LoVo (cell line): ENCODE measurements at regions not wholly inside any gene's neighbourhood (a gene's known extent, or its start where the extent isn't known, plus 50 kb on each side); places are given as distances from the start of the nearest gene placed in this dataset.
"Not testable (repeated sequence)": the region's sequence is repeated elsewhere in the genome, so short reads cannot be mapped to it uniquely, and the experiment has no call there.

ENCODE experiments used
- DNase-seq: peaks from one replicate; pipeline ENCODE4 v3.0.0-alpha.2; 2016; ENCODE audit warnings: low spot score

DNA sequence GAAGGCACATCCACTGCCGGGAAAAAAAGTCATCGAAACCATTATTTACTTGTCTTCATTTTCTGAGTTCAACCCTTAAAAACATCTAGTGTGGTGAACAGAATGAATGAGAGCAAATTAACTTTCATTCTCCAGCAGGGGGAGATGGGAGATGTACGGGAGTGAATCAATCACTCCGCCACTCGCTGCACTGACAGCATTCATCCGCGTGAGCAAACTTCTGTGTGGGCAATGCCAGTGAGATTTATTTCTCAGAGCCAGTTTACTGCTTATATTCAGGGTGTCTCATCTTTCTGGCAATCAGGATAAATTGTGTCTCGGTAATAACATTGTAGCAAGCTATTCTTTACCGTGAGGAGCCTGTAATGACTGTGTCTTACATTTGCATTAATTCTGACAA, 463.6 kb upstream of the MIS18BP1 start:
- no peak for DNase-seq

DNA sequence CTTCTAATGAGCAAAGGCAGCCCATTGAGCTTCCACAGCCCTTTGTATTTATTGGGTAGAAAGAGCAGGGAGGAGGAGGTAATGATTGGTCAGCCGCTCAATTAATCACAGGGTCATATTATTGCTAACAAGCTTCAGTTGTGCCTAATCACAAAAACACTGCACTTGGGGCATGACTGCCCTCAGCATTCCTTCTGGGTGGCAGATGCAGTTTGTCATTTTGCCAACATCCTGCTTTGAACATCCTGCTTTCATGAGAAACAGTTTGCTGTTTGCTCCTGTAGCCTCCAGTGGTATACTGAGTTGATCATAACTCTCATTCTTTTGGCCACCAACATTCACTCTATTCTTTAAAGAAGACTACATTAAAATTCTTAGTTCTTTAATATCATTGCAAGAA, 462.9 kb upstream of the MIS18BP1 start:
- DNase-seq, result no peak

DNA sequence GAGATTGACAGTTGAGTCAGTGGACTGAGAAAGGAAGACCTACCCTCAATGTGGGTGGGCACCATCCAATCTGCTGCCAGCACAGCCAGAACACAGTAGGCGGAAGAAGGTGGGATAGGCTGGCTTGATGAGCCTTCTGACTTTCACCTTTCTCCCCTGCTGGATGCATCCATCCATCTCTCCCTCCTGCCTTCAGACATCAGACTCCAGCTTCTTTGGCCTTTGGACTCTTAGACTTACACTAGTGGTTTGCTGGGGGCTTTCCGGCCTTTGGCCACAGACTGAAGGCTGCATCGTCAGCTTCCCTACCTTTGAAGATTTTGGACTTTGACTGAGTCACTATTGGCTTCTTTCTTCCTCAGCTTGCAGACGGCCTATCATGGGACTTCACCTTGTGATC, 456.5 kb upstream of the MIS18BP1 start:
- no peak for DNase-seq

DNA sequence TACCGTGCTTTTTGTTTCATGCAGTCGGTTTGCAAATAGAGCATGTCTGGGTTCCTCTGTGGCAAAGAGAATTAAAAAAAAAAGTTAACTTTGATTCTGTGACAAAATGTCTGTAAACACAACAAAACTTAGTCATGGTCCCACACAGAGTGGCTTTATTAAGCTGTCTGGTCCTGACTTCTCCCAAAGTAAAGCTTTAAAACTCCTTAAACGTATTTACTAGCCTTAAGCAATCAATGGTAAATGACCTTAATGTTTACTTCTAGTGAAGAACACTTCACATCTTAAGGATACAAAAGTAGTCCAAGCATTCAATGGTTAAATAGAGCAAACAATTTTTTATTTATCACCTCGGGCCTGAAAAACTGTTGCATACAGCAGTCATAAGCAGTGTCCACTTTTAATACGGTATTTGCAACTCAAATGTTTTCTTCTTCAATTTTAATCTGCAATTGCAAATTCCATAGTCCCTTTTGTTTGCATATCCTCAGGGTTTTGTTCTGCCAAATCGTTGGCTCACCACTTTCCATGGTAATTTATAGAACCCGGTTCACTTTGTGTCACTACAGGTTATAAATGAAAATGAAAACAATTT, 453.0 kb upstream of the MIS18BP1 start:
- DNase-seq, result no peak

DNA sequence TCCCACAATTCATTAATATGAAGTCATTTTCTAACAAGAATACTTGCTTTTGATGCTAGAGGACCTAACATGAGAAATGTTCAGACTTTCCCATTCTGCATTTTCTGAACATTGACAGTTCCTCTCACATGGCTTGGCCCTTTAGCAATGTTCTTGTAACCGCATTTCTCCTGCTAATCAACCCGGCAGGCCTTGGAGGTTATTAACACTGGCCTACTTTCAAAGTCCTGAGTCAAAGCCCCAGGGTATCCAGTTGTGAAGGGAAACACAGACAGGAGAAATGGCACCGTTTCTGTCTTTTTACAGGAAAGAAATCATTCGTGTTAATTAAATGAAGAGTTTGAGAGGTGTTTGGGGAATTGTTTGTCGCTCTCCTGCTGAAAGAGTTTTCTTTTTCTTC, 446.5 kb upstream of the MIS18BP1 start:
- DNase-seq, result no peak

DNA sequence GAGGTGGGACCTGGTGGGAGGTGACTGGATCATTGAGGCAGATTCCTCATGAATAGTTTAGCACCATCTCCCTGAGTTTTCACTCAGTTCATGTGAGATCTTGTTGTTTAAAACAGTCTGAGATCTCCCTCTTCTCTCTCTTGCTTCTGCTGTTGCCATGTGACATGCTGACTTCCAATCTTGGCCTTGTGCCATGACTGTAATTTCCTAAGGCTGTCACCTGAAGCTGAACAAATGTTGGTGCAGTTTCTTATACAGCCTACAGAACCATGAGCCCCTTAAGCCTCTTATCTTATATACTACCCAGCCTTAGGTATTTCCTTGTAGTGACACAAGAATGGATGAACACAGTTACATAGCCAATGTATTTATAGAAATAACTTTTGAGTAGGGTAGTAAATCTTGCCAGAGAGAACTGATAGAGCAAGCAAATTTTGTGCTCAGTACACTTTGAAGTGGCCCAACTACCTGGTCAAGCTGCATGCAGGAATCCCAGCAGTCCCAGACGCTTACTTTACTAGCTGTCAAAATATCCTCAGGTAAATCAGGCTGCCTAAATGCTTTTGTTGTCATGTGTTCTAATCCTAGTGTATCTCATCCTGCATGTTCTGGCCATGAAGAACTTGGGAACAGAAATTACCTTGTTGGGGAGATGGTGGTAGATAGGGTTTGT, 445.6 kb upstream of the MIS18BP1 start:
- peak; percentile 31 for DNase-seq

DNA sequence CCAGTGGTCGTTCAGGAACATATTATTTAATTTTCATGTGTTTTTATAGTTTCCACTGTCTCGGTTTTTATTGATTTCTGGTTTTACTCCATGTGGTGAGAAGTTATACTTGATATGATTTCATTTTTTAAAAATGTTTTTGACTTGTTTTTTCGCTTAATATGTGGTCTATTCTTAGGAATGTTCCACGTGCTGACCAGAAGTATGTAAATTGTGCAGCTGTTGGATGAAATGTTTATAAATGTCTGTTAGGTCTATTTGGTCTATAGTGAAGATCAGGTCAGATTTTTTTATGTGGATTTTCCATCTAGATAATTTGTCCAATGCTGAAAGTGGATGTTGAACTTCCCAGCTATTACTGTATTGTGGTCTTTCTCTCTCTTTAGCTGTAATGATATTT, 433.8 kb upstream of the MIS18BP1 start:
- no peak for DNase-seq

DNA sequence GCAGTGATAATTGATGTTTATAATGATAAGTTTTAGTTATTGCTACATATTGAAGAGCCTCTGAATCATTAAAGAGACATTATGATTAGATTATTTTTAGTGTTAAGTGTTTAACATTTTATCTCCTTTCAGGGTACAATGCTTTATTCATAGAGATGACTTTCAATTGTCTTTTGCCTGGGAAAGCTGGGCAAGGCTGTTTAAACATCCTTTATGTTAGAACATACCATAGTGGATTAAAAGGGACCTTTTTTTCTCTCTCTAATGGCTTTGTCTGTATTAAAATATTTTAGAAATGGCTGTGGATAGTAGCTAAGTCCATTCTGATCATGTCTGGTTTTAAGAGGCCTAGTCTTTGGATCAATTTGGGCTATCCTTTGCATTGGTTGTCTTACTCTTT, 427.5 kb upstream of the MIS18BP1 start:
- DNase-seq, result no peak

DNA sequence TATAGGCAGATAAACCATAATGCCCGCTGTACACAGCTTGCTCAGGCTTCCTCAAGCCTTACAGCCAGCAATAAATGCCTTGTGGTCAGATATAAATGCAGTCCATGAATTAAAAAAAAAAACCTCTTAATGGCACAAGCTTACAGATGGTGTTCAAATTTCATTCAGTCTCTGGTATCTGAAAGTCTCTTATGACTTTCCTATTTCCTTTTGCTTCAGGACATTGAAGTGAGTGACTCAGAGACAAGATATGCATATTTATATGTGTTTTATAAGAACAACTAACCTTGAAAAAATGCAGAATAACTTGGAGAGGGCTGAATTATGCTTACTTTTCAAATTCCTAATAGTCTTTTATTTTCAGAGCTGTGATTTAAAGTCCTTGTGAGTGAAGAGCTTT, 426.9 kb upstream of the MIS18BP1 start:
- DNase-seq, result peak; percentile 49

DNA sequence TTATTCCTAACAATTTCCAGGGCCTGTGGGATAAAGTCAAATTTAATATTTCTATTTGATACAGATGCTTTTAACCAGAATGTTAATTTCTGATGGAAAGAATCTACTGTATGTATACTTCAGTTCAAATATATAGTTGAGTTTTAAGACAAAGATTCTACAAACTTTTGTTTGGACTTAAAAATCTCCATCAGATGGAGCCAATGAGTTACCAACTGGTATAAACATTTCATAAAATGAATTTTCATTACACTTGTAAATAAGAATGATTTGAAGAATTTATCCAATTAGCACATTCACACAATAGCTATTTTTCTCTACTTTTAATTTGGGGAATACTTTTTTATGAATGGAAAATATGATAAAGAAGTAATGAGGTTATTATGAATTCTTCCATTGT, 425.2 kb upstream of the MIS18BP1 start:
- DNase-seq, result no peak

DNA sequence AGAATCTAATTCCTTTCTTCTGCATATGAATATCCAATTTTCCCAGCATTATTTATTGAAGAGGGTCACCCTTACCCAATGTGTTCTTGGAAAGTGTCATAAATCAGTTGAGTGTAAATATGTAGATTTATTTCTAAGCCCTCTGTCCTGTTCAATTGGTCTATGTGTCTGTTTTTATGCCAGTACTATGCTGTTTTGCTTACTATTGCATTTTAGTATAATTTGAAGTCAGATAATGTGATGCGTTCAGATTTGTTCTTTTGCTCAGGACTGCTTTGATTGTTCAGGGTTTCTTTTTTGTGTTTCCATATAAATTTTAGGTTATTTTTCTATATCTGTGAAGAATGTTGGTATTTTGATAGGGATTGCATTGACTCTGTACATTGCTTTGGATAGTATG, 420.4 kb upstream of the MIS18BP1 start:
- no peak for DNase-seq

DNA sequence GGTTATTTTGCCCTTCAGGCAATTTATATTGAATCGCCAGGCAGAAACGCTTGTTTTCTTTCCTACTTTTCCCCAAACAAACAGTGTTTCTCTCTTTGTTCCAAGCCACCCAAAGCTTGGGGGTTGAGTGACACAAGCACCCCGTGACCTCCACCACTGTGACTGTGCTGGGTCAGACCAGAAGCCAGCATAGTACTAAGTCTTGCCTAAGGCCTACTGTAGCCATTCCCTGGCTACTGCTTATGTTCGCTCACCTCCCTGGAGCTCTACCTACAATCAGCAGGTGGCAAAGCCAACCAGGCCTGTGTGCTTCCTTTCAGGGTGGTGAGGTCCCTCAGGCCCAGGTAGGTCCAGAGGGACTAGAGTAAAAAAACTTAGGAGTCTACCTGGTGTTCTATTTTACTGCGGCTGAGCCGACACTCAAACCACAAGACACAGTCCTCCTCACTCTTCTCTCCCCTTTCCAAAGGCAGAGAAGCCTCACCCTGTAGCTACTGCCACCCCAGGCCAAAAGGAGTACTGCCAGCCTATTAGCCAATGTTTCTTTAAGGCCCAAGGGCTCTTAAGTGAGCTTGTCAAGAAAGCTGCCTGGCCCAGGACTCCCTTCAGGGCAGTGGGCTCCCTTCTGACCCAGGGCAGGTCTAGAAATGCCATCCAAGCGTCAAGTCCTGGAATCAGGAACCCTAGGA, 411.8 kb upstream of the MIS18BP1 start:
- no peak for DNase-seq

DNA sequence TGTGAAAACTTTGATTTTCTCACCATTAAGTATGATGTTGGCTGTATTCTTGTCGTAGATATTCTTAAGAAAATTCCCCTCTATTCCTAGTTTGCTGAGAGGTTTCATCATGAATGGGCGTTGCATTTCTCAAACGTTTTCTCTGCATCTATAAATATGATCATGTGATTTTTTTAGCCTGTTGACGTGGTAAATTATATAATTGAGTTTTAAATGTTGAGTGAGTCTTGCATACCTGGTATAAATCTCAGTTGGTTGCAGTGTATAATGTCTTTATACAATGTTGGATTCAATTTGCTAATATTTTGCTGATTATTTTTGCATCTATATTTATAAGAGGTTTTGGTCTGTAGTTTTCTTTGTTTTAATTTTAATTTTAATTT, 405.9 kb upstream of the MIS18BP1 start:
- DNase-seq, result no peak

DNA sequence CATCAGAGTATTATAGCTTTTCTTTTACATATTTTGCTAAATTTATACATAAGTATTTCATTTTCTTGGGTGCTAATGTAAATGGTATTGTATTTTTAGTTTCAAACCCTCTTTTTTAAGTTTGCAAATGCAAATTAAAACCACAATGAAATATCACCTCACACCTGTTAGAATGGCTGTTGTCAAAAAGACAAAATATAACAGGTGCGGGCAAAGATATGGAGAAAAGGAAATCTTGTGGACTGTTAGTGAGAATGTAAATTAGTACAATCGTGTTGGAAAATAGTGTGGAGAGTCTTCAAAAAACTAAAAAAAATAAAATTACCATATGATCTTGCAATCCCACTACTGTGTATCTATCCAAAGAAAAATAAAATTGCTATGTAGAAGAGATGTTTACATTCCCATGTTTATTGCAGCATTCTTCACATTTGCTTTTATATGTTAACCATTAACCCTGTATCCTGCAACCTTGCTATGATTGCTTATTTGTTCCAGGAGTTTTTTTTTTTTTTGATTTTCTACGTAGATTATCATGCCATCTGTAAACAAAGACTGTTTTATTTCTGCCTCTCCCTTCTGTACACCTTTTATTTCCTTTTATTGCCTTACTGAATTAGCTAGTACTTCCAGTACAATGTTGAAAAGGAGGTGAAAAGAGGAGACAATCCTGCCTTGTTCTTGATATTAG, 405.4 kb upstream of the MIS18BP1 start:
- peak; percentile 25 for DNase-seq

DNA sequence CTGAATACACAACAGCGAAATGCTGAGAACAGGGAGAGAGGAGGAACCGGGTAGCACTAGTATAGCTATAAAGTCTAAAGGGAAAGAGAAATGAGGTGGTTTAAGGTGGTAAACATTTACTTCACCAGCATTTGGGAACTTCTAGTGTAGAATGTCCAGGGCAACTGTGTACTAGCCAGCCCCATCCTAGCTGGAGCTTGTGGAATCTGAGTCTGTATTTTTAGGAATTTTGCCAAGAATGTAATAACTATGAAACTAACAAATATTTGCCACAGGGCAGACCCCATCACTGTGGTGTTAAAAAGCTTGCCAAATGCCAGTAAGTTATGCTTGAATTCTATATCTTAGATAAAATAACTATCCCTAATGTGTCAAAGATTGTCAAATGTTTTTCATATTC, 398.9 kb upstream of the MIS18BP1 start:
- no peak for DNase-seq

DNA sequence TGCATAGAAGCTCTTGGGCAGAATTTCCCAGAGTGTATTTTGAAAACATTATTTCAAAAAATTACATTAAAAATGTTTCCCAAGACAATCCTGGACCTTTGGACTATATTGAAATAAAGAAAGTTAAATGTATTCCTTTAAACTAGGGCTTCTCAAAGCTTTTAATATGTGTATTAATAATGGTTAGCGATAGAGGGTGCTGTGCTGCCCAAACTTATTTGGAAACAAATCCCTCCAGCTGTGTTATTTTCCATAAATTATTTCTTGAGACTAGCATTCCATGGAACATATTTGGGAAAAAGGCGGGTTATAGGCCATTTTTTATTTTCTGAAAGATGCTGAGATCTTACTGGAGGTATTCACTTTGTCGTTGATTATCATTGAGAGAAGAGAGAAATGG, 397.8 kb upstream of the MIS18BP1 start:
- DNase-seq, result no peak

DNA sequence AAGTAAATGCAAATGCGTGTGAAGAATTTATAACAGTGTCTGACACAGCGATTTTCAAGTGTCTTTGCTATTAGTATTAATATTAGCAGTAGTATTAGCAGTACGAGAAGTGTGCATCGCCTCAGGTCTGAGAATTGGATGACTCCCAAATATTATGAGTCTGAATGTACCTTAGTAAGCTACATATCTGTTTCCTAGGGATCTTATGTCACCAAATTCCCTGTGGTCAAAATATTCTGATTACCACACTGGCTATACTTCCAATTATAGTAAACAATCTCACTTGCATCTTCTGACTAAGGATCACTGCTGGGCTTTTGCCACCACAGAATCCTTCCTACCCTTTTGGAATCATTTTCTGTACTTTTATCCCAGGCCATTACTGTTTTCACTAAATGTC, 396.0 kb upstream of the MIS18BP1 start:
- no peak for DNase-seq

DNA sequence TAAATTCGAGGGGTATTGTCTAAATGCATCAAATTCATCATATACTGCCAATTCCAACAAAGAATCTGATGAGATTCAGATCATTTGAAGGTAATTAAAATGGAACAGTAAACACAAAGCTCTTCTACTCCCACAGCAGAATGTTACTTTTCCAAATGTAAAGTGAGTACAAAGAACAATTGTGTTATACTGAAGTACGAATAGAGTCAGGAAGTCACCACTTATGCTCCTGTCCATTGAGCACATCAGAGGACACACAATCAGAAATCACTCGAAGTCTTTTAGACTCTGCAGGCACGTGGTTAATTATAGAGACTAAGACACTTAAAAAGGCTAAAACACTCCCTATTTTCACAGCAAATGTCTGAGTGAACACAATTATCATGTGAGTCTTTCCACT, 388.5 kb upstream of the MIS18BP1 start:
- no peak for DNase-seq

DNA sequence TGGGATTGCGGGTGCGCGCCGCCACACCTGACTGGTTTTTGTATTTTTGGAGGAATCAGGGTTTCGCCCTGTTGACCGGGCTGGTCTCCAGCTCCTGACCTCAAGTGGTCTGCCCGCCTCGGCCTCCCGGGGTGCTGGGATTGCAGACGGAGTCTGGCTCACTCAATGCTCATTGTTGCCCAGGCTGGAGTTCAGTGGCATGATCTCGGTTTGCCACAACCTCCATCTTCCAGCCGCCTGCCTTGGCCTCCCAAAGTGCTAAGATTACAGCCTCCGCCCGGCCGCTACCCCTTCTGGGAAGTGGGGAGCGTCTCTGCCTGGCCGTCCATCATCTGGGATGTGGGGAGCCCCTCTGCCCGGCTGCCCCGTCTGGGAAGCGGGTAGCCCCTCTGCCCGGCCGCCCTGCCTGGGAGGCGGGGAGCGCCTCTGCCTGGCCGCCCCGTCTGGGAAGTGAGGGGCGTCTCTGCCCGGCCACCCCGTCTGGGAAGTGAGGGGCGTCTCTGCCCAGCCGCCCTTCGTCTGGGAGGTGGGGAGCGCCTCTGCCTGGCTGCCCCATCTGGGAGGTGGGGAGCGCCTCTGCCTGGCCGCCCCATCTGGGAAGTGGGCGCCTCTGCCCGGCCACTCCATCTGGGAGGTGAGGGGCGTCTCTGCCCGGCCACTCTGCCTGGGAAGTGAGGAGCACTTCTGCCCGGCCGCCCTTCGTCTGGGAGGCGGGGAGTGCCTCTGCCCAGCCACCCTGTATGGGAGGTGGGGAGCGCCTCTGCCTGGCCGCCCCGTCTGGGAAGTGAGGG, 381.8 kb upstream of the MIS18BP1 start:
- DNase-seq, result not testable (repeated sequence)

DNA sequence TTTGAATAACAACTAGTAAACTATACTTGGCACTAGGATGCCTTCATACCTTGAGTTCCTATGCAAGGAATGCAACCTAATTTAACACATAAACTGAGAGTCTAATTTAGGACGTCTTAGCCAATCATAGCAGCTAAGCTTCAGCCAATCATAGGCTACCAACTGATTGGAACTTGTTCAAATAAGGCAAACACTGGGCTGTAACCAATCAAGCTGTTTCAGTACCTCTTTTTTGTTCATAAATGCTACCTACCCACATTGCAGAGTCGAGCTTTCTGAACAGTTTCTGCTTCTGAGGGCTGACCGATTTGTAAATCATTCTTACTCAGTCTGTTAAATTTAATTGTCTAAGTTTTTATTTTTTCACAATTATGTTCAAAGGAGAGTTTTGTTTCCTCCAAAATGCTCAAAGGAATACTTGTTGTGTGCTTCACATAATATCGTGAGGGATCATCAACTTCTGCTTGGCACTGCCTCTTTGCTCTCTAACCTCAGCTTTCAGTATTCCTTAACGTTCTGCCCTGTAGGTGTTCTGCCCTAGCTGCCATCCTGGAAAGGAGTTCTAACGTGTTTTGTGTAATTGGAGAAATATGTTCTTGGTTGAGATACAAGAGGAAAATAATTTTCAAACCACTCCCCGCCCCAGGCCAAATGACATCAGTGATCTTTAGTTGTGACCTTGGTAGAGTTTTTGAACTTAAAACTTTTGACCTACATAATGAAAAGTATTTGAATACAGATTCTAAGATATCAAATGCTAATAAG, 380.4 kb upstream of the MIS18BP1 start:
- no peak for DNase-seq

DNA sequence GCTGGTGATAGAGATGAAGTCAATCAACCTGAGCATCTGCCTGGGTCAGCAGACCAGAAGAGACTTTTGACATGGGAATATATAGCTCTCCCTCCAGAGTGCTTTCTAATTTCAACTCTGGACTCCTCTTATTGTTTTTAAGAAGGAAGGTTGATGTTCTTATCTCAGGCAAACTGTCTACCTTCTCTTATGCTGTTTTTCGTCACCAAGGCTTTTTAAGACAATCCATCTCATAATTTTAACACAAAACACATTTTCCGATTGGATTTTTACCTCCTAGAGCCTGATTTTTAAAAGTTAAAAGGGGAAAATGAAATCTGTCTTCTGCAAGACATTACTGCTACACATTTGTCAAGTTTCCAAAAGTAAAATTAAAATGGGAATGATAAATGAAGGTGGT, 368.7 kb upstream of the MIS18BP1 start:
- DNase-seq, result no peak

DNA sequence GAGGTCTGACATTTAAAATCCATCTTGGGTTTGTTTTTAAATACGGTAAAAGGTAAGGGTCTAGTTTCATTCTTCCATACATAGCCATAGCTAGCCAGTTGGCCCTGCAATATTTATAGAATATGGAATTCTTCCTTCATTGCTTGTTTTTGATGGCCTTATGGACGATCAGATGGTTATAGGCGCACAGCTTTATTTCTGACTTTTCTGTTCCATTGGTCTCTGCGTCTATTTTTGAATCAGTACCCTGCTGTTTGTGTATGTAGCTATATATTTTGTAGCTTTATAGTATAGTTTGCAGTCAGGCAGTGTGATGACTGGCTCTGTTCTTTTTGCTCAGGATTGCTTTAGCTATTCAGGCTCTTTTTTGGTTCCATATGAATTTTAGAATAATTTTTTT, 366.8 kb upstream of the MIS18BP1 start:
- DNase-seq, result no peak
